Omental fat pad (tissue), 3 donors: ENCODE measurements at regions not wholly inside any gene's neighbourhood (a gene's known extent, or its start where the extent isn't known, plus 50 kb on each side); places are given as distances from the start of the nearest gene placed in this dataset.
"Not testable (repeated sequence)": the region's sequence is repeated elsewhere in the genome, so short reads cannot be mapped to it uniquely, and the experiment has no call there.

Source experiments
- ATAC-seq: fragments of 150-250 bp; one replicate; pipeline ENCODE4 v1.9.1; 2016; ENCODE audit warnings: mild to moderate bottlenecking, moderate library complexity; ENCODE audit not compliant: low FRiP score
- DNase-seq: peaks from one replicate; pipeline ENCODE4 v3.0.0-alpha.2; 2019; ENCODE audit warnings: low spot score
- TF ChIP-seq, protein P1 (sequence below), 3 donors: fragments of 450-650 bp; IDR thresholded peaks; one replicate each; pipeline ENCODE4 v1.5.1; 2016 to 2017; ENCODE audit warnings: antibody characterized with exemption in 3 of 3, mild to moderate bottlenecking in 3 of 3, moderate library complexity in 2 of 3

- TF ChIP-seq, protein P1, sequence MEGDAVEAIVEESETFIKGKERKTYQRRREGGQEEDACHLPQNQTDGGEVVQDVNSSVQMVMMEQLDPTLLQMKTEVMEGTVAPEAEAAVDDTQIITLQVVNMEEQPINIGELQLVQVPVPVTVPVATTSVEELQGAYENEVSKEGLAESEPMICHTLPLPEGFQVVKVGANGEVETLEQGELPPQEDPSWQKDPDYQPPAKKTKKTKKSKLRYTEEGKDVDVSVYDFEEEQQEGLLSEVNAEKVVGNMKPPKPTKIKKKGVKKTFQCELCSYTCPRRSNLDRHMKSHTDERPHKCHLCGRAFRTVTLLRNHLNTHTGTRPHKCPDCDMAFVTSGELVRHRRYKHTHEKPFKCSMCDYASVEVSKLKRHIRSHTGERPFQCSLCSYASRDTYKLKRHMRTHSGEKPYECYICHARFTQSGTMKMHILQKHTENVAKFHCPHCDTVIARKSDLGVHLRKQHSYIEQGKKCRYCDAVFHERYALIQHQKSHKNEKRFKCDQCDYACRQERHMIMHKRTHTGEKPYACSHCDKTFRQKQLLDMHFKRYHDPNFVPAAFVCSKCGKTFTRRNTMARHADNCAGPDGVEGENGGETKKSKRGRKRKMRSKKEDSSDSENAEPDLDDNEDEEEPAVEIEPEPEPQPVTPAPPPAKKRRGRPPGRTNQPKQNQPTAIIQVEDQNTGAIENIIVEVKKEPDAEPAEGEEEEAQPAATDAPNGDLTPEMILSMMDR (IDR thresholded peaks at IDR 0.05), result no peak
- DNase-seq, result no peak
- ATAC-seq, result no peak
Observed at GRCh38 chr10:64115908-64116643, 594.9 kb downstream of the REEP3 start.

- DNase-seq, result no peak
- TF ChIP-seq, protein P1 (IDR thresholded peaks at IDR 0.05), result no peak
- ATAC-seq, result no peak
Observed at GRCh38 chr10:64116707-64117106, 595.5 kb downstream of the REEP3 start.

DNA sequence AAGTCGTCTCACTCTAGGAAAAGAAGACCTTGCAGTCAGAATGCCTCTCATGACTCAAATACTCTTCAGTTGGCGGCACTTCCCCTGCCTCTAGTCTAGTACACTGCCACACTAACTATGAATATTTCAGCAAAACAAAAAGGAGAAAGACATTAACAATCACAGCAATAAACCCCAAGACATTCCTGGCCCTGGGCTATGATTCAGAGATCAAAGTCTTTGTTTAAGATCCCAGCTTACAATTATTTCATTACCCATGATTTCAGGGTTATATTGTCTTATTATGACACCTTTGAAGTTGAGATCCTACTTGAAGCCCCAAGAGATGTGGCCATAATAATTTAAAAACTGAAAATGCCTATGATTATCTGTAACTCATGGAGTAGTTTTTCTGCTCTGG lies 597.5 kb downstream of the REEP3 start:
- TF ChIP-seq, protein P1 (IDR thresholded peaks at IDR 0.05), result no peak
- no peak for DNase-seq
- no peak for ATAC-seq

GRCh38 chr10:64120301-64120980 lies 599.2 kb downstream of the REEP3 start:
- DNase-seq, ATAC-seq: not testable (repeated sequence)

GRCh38 chr10:64130152-64130551 lies 609.0 kb downstream of the REEP3 start:
- DNase-seq (no peak), ATAC-seq (no peak)
- TF ChIP-seq, protein P1 (IDR thresholded peaks at IDR 0.05), result no peak

- TF ChIP-seq, protein P1 (IDR thresholded peaks at IDR 0.05), result no peak
- no peak for ATAC-seq
- DNase-seq, result no peak
Observed at GRCh38 chr10:64134676-64135075, 613.5 kb downstream of the REEP3 start.

GRCh38 chr10:64142395-64142794 lies 621.2 kb downstream of the REEP3 start:
- ATAC-seq (no peak), DNase-seq (no peak)
- TF ChIP-seq, protein P1 (IDR thresholded peaks at IDR 0.05), result no peak
